ENCODE measurements at regions not wholly inside any gene's neighbourhood (a gene's known extent, or its start where the extent isn't known, plus 50 kb on each side); places are given as distances from the start of the nearest gene placed in this dataset.

DNA sequence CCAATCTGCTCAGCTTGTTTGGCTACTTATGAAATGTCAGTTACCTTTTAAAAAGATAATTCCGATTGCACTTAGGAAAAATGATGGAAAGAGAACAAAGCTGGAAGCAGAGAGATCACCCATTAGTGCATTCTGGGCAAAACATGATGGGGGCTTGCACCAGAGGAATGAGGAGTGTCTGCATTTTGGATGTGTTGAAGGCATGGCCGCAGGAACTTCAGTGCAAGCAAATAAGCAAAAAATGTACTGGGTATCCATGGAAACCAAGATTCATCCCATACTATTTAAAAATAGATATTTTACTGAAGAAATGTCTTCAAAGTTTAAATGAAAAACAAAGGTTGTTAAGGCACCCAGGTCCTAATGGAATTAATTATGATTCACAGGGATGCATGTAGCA, 655.0 kb downstream of the POM121L12 start:
- no peak for TF ChIP-seq POLR2A (IDR thresholded peaks at IDR 0.05)
- TF ChIP-seq, protein P1, sequence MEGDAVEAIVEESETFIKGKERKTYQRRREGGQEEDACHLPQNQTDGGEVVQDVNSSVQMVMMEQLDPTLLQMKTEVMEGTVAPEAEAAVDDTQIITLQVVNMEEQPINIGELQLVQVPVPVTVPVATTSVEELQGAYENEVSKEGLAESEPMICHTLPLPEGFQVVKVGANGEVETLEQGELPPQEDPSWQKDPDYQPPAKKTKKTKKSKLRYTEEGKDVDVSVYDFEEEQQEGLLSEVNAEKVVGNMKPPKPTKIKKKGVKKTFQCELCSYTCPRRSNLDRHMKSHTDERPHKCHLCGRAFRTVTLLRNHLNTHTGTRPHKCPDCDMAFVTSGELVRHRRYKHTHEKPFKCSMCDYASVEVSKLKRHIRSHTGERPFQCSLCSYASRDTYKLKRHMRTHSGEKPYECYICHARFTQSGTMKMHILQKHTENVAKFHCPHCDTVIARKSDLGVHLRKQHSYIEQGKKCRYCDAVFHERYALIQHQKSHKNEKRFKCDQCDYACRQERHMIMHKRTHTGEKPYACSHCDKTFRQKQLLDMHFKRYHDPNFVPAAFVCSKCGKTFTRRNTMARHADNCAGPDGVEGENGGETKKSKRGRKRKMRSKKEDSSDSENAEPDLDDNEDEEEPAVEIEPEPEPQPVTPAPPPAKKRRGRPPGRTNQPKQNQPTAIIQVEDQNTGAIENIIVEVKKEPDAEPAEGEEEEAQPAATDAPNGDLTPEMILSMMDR (IDR thresholded peaks at IDR 0.05 in 8 of 11, conservative IDR thresholded peaks at IDR 0.05 in 3 of 11) = no peak
- no peak for TF ChIP-seq POLR2AphosphoS5 (IDR thresholded peaks at IDR 0.05)

All from spleen (tissue), 7 donors.